Hepatocyte (in vitro differentiated cells): ENCODE measurements at regions not wholly inside any gene's neighbourhood (a gene's known extent, or its start where the extent isn't known, plus 50 kb on each side); places are given as distances from the start of the nearest gene placed in this dataset.

Source experiments
- DNase-seq: peaks from one replicate; pipeline ENCODE4 v3.0.0-alpha.2; 2016; ENCODE audit warnings: low spot score
- H2AFZ ChIP-seq: fragments of 200-600 bp; sonication (generic); 2 replicates; pipeline ENCODE4 v1.6.0; 2016; ENCODE audit warnings: antibody characterized with exemption, mild to moderate bottlenecking
- H3K27ac ChIP-seq: fragments of 200-600 bp; sonication (generic); 2 replicates; pipeline ENCODE4 v1.5.1; 2016; ENCODE audit warnings: mild to moderate bottlenecking
- H3K27me3 ChIP-seq: fragments of 200-600 bp; sonication (generic); 2 replicates; pipeline ENCODE4 v1.6.1; 2016
- H3K36me3 ChIP-seq: fragments of 200-600 bp; sonication (generic); replicated peaks from 2 replicates; pipeline ENCODE4 v1.5.1; 2016; ENCODE audit warnings: low read depth; ENCODE audit not compliant: insufficient read depth
- H3K4me1 ChIP-seq: fragments of 200-600 bp; sonication (generic); 2 replicates; pipeline ENCODE4 v1.5.1; 2016; ENCODE audit warnings: mild to moderate bottlenecking, moderate library complexity; ENCODE audit not compliant: insufficient read depth
- H3K4me2 ChIP-seq: fragments of 200-600 bp; sonication (generic); 2 replicates; pipeline ENCODE4 v1.6.0; 2016
- H3K4me3 ChIP-seq: fragments of 200-600 bp; sonication (generic); 2 replicates; pipeline ENCODE4 v1.5.1; 2016; ENCODE audit warnings: mild to moderate bottlenecking
- H3K79me2 ChIP-seq: fragments of 200-600 bp; sonication (generic); 2 replicates; pipeline ENCODE4 v1.6.0; 2017; ENCODE audit warnings: mild to moderate bottlenecking
- H3K9me2 ChIP-seq: fragments of 200-600 bp; sonication (generic); replicated peaks from 2 replicates; pipeline ENCODE4 v1.6.0; 2017; ENCODE audit warnings: mild to moderate bottlenecking; ENCODE audit not compliant: insufficient read depth
- H3K9me3 ChIP-seq: fragments of 200-600 bp; sonication (generic); 2 replicates; pipeline ENCODE4 v1.5.1; 2016; ENCODE audit warnings: low read depth, mild to moderate bottlenecking
- H4K20me1 ChIP-seq: fragments of 200-600 bp; sonication (generic); 2 replicates; pipeline ENCODE4 v1.6.0; 2016; ENCODE audit warnings: mild to moderate bottlenecking; ENCODE audit not compliant: insufficient read depth, poor library complexity, severe bottlenecking
- EZH2 ChIP-seq: fragments of 200-600 bp; sonication (generic); IDR thresholded peaks from 2 replicates; pipeline ENCODE4 v1.6.1; 2016; ENCODE audit warnings: antibody characterized with exemption, mild to moderate bottlenecking, borderline replicate concordance
- EZH2phosphoT487 ChIP-seq: fragments of 200-600 bp; sonication (generic); IDR thresholded peaks from one replicate; pipeline ENCODE4 v1.6.1; 2018; ENCODE audit warnings: antibody characterized with exemption, mild to moderate bottlenecking, low read depth, moderate library complexity; ENCODE audit not compliant: unreplicated experiment, severe bottlenecking
- WGBS: methylation state at CpG from one replicate; pipeline ENCODE4 v1.1.6; 2016; ENCODE audit warnings: low lambda C conversion rate; ENCODE audit errors: missing lambda C conversion rate; 5-methylcytosine and 5-hydroxymethylcytosine counted together
- TF ChIP-seq, protein P1 (sequence below): fragments of 200-600 bp; sonication (generic); IDR thresholded peaks from 2 replicates; pipeline ENCODE4 v1.5.1; 2016; ENCODE audit warnings: antibody characterized with exemption, mild to moderate bottlenecking; ENCODE audit not compliant: poor library complexity

DNA sequence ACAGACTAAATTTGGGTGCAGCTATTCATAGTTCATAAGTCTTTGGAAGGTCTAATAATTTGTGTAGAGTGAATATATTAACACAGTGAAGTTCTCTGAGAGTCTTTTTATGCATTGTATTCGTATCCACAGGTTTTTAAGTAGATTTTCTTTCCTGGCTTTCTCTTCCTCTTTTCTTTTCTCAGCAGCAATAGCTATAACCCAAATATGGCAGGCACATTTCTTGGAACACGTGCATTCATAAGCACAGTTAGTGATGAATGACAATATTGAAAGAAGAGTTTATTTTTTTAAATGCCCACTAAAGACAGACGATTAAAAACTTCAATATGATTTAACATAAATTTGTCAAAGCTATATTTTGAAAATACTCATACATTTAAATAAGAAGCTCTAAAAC, 220.5 kb upstream of the MBL2 start:
- H3K27ac ChIP-seq = no peak overlapping the region

GRCh38 chr10:52992567-52992966, 220.0 kb upstream of the MBL2 start:
- TF ChIP-seq EZH2 = no peak
- no peak for TF ChIP-seq EZH2phosphoT487
- TF ChIP-seq, protein P1, sequence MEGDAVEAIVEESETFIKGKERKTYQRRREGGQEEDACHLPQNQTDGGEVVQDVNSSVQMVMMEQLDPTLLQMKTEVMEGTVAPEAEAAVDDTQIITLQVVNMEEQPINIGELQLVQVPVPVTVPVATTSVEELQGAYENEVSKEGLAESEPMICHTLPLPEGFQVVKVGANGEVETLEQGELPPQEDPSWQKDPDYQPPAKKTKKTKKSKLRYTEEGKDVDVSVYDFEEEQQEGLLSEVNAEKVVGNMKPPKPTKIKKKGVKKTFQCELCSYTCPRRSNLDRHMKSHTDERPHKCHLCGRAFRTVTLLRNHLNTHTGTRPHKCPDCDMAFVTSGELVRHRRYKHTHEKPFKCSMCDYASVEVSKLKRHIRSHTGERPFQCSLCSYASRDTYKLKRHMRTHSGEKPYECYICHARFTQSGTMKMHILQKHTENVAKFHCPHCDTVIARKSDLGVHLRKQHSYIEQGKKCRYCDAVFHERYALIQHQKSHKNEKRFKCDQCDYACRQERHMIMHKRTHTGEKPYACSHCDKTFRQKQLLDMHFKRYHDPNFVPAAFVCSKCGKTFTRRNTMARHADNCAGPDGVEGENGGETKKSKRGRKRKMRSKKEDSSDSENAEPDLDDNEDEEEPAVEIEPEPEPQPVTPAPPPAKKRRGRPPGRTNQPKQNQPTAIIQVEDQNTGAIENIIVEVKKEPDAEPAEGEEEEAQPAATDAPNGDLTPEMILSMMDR = no peak

More for the DNA sequence above, 220.5 kb upstream of the MBL2 start:
- TF ChIP-seq EZH2phosphoT487 = no peak
- TF ChIP-seq EZH2 = no peak
- TF ChIP-seq, protein P1 = no peak
- no peaks in the 10 kb centered on the region for H3K9me2 ChIP-seq
- 91% methylated on average over 3 of the region's 3 CpGs for WGBS
- H2AFZ ChIP-seq = no peak overlapping the region
- H3K79me2 ChIP-seq = no peaks in the 10 kb centered on the region
- no peaks in the 10 kb centered on the region for H3K36me3 ChIP-seq
- no peak for DNase-seq
- no peak overlapping the region for H3K4me2 ChIP-seq
- H3K4me1 ChIP-seq = no peaks in the 10 kb centered on the region
- H3K4me3 ChIP-seq = no peak overlapping the region
- no peaks in the 10 kb centered on the region for H3K9me3 ChIP-seq
- H3K27me3 ChIP-seq = no peaks in the 10 kb centered on the region
- H4K20me1 ChIP-seq = no peaks in the 10 kb centered on the region

GRCh38 chr10:52988923-52989322, 216.3 kb upstream of the MBL2 start:
- H3K4me1 ChIP-seq = peaks cover 3% of the 10 kb centered on the region
- TF ChIP-seq, protein P1 = no peak
- no peak for DNase-seq
- no peak overlapping the region for H3K27ac ChIP-seq
- H3K36me3 ChIP-seq = no peaks in the 10 kb centered on the region
- no peak overlapping the region for H2AFZ ChIP-seq
- H3K4me3 ChIP-seq = no peak overlapping the region
- no peaks in the 10 kb centered on the region for H3K27me3 ChIP-seq
- H4K20me1 ChIP-seq = no peaks in the 10 kb centered on the region
- H3K79me2 ChIP-seq = no peaks in the 10 kb centered on the region
- H3K4me2 ChIP-seq = no peak overlapping the region
- H3K9me2 ChIP-seq = no peaks in the 10 kb centered on the region
- 100% methylated on average over 2 of the region's 2 CpGs for WGBS
- H3K9me3 ChIP-seq = no peaks in the 10 kb centered on the region

More at GRCh38 chr10:52992567-52992966, 220.0 kb upstream of the MBL2 start:
- H4K20me1 ChIP-seq = no peaks in the 10 kb centered on the region
- H3K4me1 ChIP-seq = no peaks in the 10 kb centered on the region
- WGBS = 90% methylated on average over 1 of the region's 1 CpG
- no peak overlapping the region for H2AFZ ChIP-seq
- no peaks in the 10 kb centered on the region for H3K9me2 ChIP-seq
- H3K36me3 ChIP-seq = no peaks in the 10 kb centered on the region
- H3K9me3 ChIP-seq = no peaks in the 10 kb centered on the region
- H3K4me2 ChIP-seq = no peak overlapping the region
- no peak for DNase-seq
- H3K27me3 ChIP-seq = no peaks in the 10 kb centered on the region
- no peak overlapping the region for H3K4me3 ChIP-seq
- H3K27ac ChIP-seq = no peak overlapping the region
- H3K79me2 ChIP-seq = no peaks in the 10 kb centered on the region

- Histone ChIP-seq H3K9me3 (no peaks in the 10 kb centered on the region), H3K27me3 (no peaks in the 10 kb centered on the region), H3K4me2 (no peak overlapping the region), H3K4me1 (peaks cover 3% of the 10 kb centered on the region), H3K36me3 (no peaks in the 10 kb centered on the region), H3K27ac (no peak overlapping the region), H3K79me2 (no peaks in the 10 kb centered on the region), H3K9me2 (no peaks in the 10 kb centered on the region), H3K4me3 (no peak overlapping the region), H4K20me1 (no peaks in the 10 kb centered on the region), H2AFZ (no peak overlapping the region)
- 25% methylated on average over 2 of the region's 2 CpGs for WGBS
- DNase-seq = no peak
- TF ChIP-seq EZH2 (no peak), EZH2phosphoT487 (no peak)
- TF ChIP-seq, protein P1 = no peak
These were observed 213.5 kb upstream of the MBL2 start for GRCh38 chr10:52986125-52986524.
